ENCODE measurements at regions not wholly inside any gene's neighbourhood (a gene's known extent, or its start where the extent isn't known, plus 50 kb on each side); places are given as distances from the start of the nearest gene placed in this dataset.

DNA sequence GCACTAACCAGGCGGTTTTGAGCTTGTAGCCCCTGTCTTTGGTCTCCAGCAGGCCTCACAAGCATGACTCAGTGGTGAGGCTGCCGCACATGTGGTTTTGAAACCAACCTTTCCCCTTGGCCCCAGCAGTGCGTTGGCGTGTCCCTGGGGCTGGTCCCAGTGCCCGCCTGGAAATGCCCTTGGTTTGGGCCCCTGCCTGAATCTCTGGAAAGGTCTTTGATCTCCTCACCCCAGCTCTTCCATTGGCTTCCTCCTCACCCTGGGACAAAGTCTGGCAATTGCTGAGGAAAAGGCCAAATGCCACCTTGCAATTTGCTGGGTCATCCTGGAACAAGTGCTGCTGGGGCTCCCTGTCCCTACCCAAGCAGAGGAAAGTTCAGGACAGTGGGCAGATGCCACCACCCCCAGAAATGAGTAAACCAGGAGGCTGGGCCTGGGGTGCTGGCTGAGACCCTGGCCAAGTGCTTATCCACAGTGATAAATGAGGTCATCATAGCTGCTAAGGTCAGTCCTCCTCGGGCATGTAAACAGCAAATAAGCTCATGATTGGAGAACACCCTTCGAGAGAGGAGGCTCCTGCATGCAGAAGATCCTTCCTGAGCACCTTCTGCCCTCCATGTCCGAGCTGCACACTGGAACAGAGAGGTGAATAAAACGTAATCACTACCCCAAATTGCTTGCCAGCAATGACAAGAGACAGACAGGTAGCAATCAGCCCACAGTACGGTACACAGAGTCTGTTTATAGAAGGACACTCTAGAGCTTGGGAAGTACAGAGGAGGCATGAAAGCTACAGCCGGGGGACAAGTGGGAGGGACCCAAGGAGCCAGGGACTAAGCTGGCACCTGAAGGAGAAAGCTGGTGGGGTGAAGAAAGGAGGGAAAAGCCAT, 98.9 kb upstream of the CPEB4 start (continued):
- TF ChIP-seq, protein P1, sequence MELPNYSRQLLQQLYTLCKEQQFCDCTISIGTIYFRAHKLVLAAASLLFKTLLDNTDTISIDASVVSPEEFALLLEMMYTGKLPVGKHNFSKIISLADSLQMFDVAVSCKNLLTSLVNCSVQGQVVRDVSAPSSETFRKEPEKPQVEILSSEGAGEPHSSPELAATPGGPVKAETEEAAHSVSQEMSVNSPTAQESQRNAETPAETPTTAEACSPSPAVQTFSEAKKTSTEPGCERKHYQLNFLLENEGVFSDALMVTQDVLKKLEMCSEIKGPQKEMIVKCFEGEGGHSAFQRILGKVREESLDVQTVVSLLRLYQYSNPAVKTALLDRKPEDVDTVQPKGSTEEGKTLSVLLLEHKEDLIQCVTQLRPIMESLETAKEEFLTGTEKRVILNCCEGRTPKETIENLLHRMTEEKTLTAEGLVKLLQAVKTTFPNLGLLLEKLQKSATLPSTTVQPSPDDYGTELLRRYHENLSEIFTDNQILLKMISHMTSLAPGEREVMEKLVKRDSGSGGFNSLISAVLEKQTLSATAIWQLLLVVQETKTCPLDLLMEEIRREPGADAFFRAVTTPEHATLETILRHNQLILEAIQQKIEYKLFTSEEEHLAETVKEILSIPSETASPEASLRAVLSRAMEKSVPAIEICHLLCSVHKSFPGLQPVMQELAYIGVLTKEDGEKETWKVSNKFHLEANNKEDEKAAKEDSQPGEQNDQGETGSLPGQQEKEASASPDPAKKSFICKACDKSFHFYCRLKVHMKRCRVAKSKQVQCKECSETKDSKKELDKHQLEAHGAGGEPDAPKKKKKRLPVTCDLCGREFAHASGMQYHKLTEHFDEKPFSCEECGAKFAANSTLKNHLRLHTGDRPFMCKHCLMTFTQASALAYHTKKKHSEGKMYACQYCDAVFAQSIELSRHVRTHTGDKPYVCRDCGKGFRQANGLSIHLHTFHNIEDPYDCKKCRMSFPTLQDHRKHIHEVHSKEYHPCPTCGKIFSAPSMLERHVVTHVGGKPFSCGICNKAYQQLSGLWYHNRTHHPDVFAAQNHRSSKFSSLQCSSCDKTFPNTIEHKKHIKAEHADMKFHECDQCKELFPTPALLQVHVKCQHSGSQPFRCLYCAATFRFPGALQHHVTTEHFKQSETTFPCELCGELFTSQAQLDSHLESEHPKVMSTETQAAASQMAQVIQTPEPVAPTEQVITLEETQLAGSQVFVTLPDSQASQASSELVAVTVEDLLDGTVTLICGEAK (IDR thresholded peaks at IDR 0.05), result no peak
- TF ChIP-seq, protein P1 (CRISPR knock-in tag; IDR thresholded peaks at IDR 0.05), result no peak
- TF ChIP-seq, protein P2, sequence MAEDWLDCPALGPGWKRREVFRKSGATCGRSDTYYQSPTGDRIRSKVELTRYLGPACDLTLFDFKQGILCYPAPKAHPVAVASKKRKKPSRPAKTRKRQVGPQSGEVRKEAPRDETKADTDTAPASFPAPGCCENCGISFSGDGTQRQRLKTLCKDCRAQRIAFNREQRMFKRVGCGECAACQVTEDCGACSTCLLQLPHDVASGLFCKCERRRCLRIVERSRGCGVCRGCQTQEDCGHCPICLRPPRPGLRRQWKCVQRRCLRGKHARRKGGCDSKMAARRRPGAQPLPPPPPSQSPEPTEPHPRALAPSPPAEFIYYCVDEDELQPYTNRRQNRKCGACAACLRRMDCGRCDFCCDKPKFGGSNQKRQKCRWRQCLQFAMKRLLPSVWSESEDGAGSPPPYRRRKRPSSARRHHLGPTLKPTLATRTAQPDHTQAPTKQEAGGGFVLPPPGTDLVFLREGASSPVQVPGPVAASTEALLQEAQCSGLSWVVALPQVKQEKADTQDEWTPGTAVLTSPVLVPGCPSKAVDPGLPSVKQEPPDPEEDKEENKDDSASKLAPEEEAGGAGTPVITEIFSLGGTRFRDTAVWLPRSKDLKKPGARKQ (CRISPR knock-in tag; IDR thresholded peaks at IDR 0.05), result no peak
- TF ChIP-seq HES1 (IDR thresholded peaks at IDR 0.05; ENCODE audit: low read depth) (no peak), C11orf30 (IDR thresholded peaks at IDR 0.05; ENCODE audit: low read depth) (peak; percentile 70), MAZ (CRISPR knock-in tag; conservative IDR thresholded peaks at IDR 0.05 in 1 of 2, IDR thresholded peaks at IDR 0.05 in 1 of 2) (no peak), SREBF2 (CRISPR knock-in tag; IDR thresholded peaks at IDR 0.05) (no peak), TAF7 (tag; IDR thresholded peaks at IDR 0.05) (no peak), L3MBTL2 (IDR thresholded peaks at IDR 0.05) (peak; percentile 13; the same call in 1 of the 2 replicates), SMARCB1 (IDR thresholded peaks at IDR 0.05; ENCODE audit: insufficient read length, low read depth) (no peak), FOSL1 (tag; conservative IDR thresholded peaks at IDR 0.05) (peak; percentile 69), HMG20A (CRISPR knock-in tag; conservative IDR thresholded peaks at IDR 0.05) (no peak), PHF20 (IDR thresholded peaks at IDR 0.05; ENCODE audit: partially characterized antibody) (no peak)
- TF ChIP-seq, protein P3, sequence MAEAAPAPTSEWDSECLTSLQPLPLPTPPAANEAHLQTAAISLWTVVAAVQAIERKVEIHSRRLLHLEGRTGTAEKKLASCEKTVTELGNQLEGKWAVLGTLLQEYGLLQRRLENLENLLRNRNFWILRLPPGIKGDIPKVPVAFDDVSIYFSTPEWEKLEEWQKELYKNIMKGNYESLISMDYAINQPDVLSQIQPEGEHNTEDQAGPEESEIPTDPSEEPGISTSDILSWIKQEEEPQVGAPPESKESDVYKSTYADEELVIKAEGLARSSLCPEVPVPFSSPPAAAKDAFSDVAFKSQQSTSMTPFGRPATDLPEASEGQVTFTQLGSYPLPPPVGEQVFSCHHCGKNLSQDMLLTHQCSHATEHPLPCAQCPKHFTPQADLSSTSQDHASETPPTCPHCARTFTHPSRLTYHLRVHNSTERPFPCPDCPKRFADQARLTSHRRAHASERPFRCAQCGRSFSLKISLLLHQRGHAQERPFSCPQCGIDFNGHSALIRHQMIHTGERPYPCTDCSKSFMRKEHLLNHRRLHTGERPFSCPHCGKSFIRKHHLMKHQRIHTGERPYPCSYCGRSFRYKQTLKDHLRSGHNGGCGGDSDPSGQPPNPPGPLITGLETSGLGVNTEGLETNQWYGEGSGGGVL (CRISPR knock-in tag; IDR thresholded peaks at IDR 0.05), result no peak

All from K562 (cell line).